T-cell (primary cell): ENCODE measurements at regions not wholly inside any gene's neighbourhood (a gene's known extent, or its start where the extent isn't known, plus 50 kb on each side); places are given as distances from the start of the nearest gene placed in this dataset.

ENCODE experiments used
- ATAC-seq, 4 experiments: fragments of 200-7000 bp in 3 of 4; fragments of 150-1000 bp in 1 of 4; cut with Tn5 transposase; replicated peaks in 1 of 4; 1 replicate in 3 of 4; 2 replicates in 1 of 4; pipeline ENCODE4 v1.10.0; 2021; ENCODE audit warnings: moderate library complexity in 3 of 4, mild to moderate bottlenecking in 2 of 4, moderate number of reproducible peaks in 1 of 4
- CTCF ChIA-PET, 2 donors: fragments of 300-600 bp; sonication (Branson Sonifier 250); formaldehyde crosslinking; loops; one replicate each; lab custom pipeline; 2022; ENCODE audit warnings: antibody characterized with exemption in 2 of 2; lab: Charles Lee
- POLR2A ChIA-PET, 2 donors: fragments of 300-600 bp; sonication (Branson Sonifier 250); formaldehyde crosslinking; loops; one replicate each; lab custom pipeline; 2022; ENCODE audit warnings: antibody characterized with exemption in 2 of 2; lab: Charles Lee
- DNase-seq, 35 experiments: peaks; one replicate each; pipeline versions ENCODE4 v3.0.0 to v3.0.0-alpha.2; 2013 to 2023
- H3K27ac ChIP-seq: one replicate; pipeline ENCODE4 v1.5.1; 2013; ENCODE audit warnings: low read length
- H3K27me3 ChIP-seq, 2 experiments: replicated peaks in 1 of 2; 1 replicate in 1 of 2; 2 replicates in 1 of 2; pipeline versions ENCODE4 v1.6.1 to v1.7.0; 2013; ENCODE audit warnings: low read length in 1 of 2, mixed read lengths in 1 of 2; ENCODE audit not compliant: control insufficient read depth in 2 of 2, insufficient read depth in 2 of 2; ENCODE audit errors: extremely low read depth in 1 of 2
- H3K36me3 ChIP-seq, 2 donors: 1 replicate in 1 of 2; 2 replicates in 1 of 2; pipeline versions ENCODE4 v1.6.1 to v1.7.0; 2013; ENCODE audit warnings: low read length in 1 of 2; ENCODE audit not compliant: control insufficient read depth in 2 of 2, insufficient read depth in 1 of 2; ENCODE audit errors: extremely low read depth in 1 of 2
- H3K4me1 ChIP-seq, 2 experiments: 1 replicate in 1 of 2; 2 replicates in 1 of 2; pipeline versions ENCODE4 v1.6.1 to v1.7.0; 2013; ENCODE audit warnings: low read length in 2 of 2, mixed read lengths in 1 of 2; ENCODE audit not compliant: insufficient read depth in 2 of 2, control insufficient read depth in 1 of 2; ENCODE audit errors: extremely low read depth in 1 of 2
- H3K4me3 ChIP-seq, 2 donors: 1 replicate in 1 of 2; 2 replicates in 1 of 2; pipeline versions ENCODE4 v1.5.1 to v1.7.0; 2013; ENCODE audit warnings: mild to moderate bottlenecking in 2 of 2, low read length in 1 of 2, moderate library complexity in 1 of 2; ENCODE audit not compliant: control insufficient read depth in 1 of 2; ENCODE audit errors: extremely low read depth in 1 of 2
- H3K9me3 ChIP-seq: 2 replicates; pipeline ENCODE4 v1.7.0; 2013
- H3K27ac Mint-ChIP-seq, 2 donors: one replicate each; pipeline ENCODE4 v1.8.0; 2020 to 2021; ENCODE audit warnings: mild to moderate bottlenecking in 2 of 2, mixed read lengths in 2 of 2
- H3K27me3 Mint-ChIP-seq, 2 donors: one replicate each; pipeline ENCODE4 v1.8.0; 2021 to 2022; ENCODE audit warnings: mixed read lengths in 2 of 2
- H3K36me3 Mint-ChIP-seq: one replicate; pipeline ENCODE4 v1.8.0; 2021; ENCODE audit warnings: mixed read lengths
- H3K4me1 Mint-ChIP-seq, 3 donors: one replicate each; pipeline ENCODE4 v1.8.0; 2020 to 2022; ENCODE audit warnings: mixed read lengths in 3 of 3, mild to moderate bottlenecking in 1 of 3
- H3K4me3 Mint-ChIP-seq, 3 donors: one replicate each; pipeline ENCODE4 v1.8.0; 2020 to 2022; ENCODE audit warnings: mild to moderate bottlenecking in 3 of 3, mixed read lengths in 3 of 3, moderate library complexity in 3 of 3
- H3K9me3 Mint-ChIP-seq, 3 donors: one replicate each; pipeline ENCODE4 v1.8.0; 2020 to 2022; ENCODE audit warnings: mixed read lengths in 3 of 3
- WGBS: methylation state at CpG from one replicate; pipeline ENCODE4 v1.1.5; 2013; ENCODE audit warnings: missing lambda C conversion rate; ENCODE audit not compliant: insufficient coverage; 5-methylcytosine and 5-hydroxymethylcytosine counted together

DNA sequence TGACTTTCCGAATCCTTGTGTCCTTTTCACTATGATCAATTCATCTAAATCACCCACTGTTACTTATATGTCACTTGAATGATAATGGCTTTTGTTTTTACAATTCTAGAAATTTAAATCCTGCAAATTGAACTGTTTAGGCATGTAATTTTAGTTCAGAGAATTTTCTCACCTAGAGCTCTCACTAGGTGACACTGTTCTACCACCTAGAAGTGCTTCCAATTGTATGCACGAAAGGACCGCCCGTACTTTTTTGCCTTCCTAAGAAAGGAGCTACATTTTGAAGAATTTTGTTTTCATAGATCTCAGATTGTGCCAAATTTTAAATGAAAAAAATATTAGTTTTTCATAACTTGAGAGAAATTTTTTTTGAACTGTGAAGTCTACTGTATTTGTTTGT is 481.6 kb upstream of the FSTL5 start:
- H3K4me3 ChIP-seq: no peak overlapping the region
- WGBS: no CpG with 5 or more reads among the region's 4 CpGs
- no peaks in the 10 kb centered on the region for H3K36me3 Mint-ChIP-seq
- no peak overlapping the region for H3K4me3 Mint-ChIP-seq
- ChIA-PET CTCF (no interaction called here), POLR2A (no interaction called here)
- no peaks in the 10 kb centered on the region for H3K9me3 ChIP-seq
- no peaks in the 10 kb centered on the region for H3K36me3 ChIP-seq
- peaks cover 0 to 17% (median 8%) of the 10 kb centered on the region in 3 donors for H3K9me3 Mint-ChIP-seq
- DNase-seq (no peak), ATAC-seq (no peak)
- H3K27me3 ChIP-seq: no peaks in the 10 kb centered on the region
- no peak overlapping the region for H3K27ac ChIP-seq
- no peaks in the 10 kb centered on the region for H3K4me1 ChIP-seq
- no peaks in the 10 kb centered on the region for H3K27me3 Mint-ChIP-seq
- H3K4me1 Mint-ChIP-seq: no peaks in the 10 kb centered on the region
- no peak overlapping the region for H3K27ac Mint-ChIP-seq

DNA sequence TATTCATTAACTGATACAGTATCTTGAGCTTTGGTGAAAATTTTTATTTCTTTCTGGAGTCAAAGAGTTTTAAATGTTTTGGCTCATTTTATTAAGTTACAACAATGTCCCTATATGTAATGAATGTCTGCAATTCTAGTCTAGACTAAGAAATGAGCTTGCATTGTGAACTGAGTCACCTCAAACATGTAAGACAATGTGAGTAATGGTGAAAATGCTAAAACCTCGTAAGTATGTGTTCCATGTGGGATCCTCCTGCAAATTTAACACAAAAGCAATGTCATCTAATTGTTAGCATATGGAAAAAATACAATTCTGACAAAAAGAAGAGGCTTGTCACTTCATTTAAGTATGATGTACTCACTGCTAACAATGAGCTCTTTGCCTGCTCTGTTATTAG is 480.5 kb upstream of the FSTL5 start:
- peaks cover 0 to 17% (median 8%) of the 10 kb centered on the region in 3 donors for H3K9me3 Mint-ChIP-seq

DNA sequence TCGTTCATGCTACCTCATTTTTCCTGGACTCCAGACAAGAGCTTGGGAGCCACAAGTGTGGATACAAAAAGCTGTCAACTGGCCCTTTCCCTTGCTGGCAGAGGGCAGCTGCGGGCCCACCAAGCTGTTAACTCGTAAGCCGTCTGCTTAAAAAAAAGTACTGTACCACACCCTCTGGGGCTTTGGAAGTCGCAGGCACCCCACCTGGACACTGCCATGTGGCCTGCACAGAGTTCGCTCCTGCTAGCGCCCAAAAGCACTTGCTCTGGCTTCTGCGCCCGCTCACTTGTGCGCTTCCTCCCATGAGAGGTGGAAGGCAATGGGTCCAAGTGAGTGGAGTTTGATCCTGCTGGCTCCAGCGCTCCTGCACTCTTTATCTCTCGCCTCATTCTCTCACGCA is 476.4 kb upstream of the FSTL5 start:
- no peak overlapping the region for H3K4me3 Mint-ChIP-seq
- no peaks in the 10 kb centered on the region for H3K4me1 Mint-ChIP-seq
- no peaks in the 10 kb centered on the region for H3K4me1 ChIP-seq
- no peaks in the 10 kb centered on the region for H3K27me3 ChIP-seq
- ChIA-PET POLR2A (no interaction called here), CTCF (no interaction called here)
- no peak overlapping the region for H3K4me3 ChIP-seq
- no peak for DNase-seq
- H3K27ac Mint-ChIP-seq: no peak overlapping the region
- H3K27me3 Mint-ChIP-seq: no peaks in the 10 kb centered on the region
- H3K27ac ChIP-seq: no peak overlapping the region
- 78% methylated on average over 9 of the region's 13 CpGs for WGBS
- no peaks in the 10 kb centered on the region for H3K36me3 ChIP-seq
- ATAC-seq: no peak
- H3K36me3 Mint-ChIP-seq: no peaks in the 10 kb centered on the region
- no peaks in the 10 kb centered on the region for H3K9me3 ChIP-seq
- H3K9me3 Mint-ChIP-seq: peaks cover 2 to 23% (median 4%) of the 10 kb centered on the region in 3 donors

More for the DNA sequence above, 480.5 kb upstream of the FSTL5 start:
- H3K9me3 ChIP-seq: no peaks in the 10 kb centered on the region
- ChIA-PET CTCF (interaction anchor here in 1 of 2 donors (0.6 kb wide), 1 partner anchor 789 kb away, joined by 3 read pairs; no protein-coding TSS in a partner anchor), POLR2A (no interaction called here)
- no peak for ATAC-seq
- H3K27me3 Mint-ChIP-seq: no peaks in the 10 kb centered on the region
- no CpG with 5 or more reads among the region's 1 CpG for whole genome bisulfite sequencing
- H3K4me1 Mint-ChIP-seq: no peaks in the 10 kb centered on the region
- no peaks in the 10 kb centered on the region for H3K27me3 ChIP-seq
- H3K4me3 ChIP-seq: no peak overlapping the region
- no peak overlapping the region for H3K27ac ChIP-seq
- H3K36me3 ChIP-seq: no peaks in the 10 kb centered on the region
- no peaks in the 10 kb centered on the region for H3K4me1 ChIP-seq
- no peak for DNase-seq
- H3K36me3 Mint-ChIP-seq: no peaks in the 10 kb centered on the region
- no peak overlapping the region for H3K4me3 Mint-ChIP-seq
- no peak overlapping the region for H3K27ac Mint-ChIP-seq

DNA sequence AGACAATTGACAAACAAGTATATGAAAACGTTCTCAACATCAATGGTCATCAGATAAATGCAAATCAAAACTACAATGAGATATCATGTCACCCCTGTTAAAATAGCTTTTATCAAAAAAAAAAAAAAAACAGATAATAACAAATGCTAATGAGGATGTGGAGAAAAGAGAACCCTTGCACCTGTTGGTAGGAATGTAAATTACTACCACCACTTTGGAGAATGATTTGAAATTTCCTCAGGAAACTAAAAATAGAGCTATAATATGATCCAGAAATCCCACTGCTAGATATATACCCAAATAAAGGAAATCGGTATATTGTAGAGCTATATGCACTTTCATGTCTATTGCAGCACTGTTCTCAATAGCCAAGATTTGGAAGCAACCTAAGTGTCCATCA is 470.6 kb upstream of the FSTL5 start:
- Mint-ChIP-seq H3K4me1 (no peaks in the 10 kb centered on the region), H3K36me3 (no peaks in the 10 kb centered on the region), H3K27me3 (no peaks in the 10 kb centered on the region), H3K4me3 (no peak overlapping the region), H3K27ac (no peak overlapping the region), H3K9me3 (peaks cover 5 to 30% (median 22%) of the 10 kb centered on the region in 3 donors)
- ChIA-PET CTCF (interaction anchor here in 1 of 2 donors (0.7 kb wide), 1 partner anchor 697 kb away, joined by 5 read pairs; no protein-coding TSS in a partner anchor), POLR2A (interaction anchor here in 1 of 2 donors (0.7 kb wide), 1 partner anchor 24 kb away, joined by 4 read pairs; no protein-coding TSS in a partner anchor)
- Histone ChIP-seq H3K9me3 (no peaks in the 10 kb centered on the region), H3K27me3 (no peaks in the 10 kb centered on the region), H3K27ac (no peak overlapping the region), H3K4me1 (no peaks in the 10 kb centered on the region), H3K36me3 (no peaks in the 10 kb centered on the region), H3K4me3 (no peak overlapping the region)
- WGBS: no CpG with 5 or more reads among the region's 2 CpGs
- no peak for DNase-seq
- no peak for ATAC-seq

DNA sequence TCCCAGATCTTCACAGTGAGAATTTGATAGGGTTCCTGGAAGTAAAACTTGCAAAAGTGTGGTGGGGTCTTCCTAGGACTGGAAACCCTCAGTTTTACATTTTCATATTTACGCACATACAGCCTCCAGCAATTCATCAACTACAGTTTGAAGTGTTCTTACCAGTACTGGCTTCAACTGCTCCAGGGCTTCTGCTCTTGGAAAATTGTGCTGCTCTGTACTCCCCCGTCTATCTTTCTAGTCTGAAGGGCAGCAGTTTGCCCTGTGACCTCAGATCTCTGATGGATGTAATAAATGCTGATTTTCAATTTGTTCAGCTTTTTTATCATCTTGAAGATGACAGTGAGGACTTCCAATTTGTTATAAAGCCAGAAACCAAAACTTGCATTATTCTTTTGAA is 458.9 kb upstream of the FSTL5 start:
- POLR2A ChIA-PET: no interaction called here
- Mint-ChIP-seq H3K27ac (no peak overlapping the region), H3K4me1 (no peaks in the 10 kb centered on the region), H3K4me3 (no peak overlapping the region), H3K27me3 (no peaks in the 10 kb centered on the region), H3K36me3 (no peaks in the 10 kb centered on the region), H3K9me3 (peaks cover 4 to 9% (median 7%) of the 10 kb centered on the region in 3 donors)
- no peaks in the 10 kb centered on the region for H3K9me3 ChIP-seq
- ATAC-seq: no peak
- H3K36me3 ChIP-seq: no peaks in the 10 kb centered on the region
- no peak for DNase-seq
- CTCF ChIA-PET: no interaction called here
- no peaks in the 10 kb centered on the region for H3K27me3 ChIP-seq
- no peaks in the 10 kb centered on the region for H3K4me1 ChIP-seq
- H3K27ac ChIP-seq: no peak overlapping the region
- WGBS: 67% methylated on average over 1 of the region's 2 CpGs
- H3K4me3 ChIP-seq: no peak overlapping the region

DNA sequence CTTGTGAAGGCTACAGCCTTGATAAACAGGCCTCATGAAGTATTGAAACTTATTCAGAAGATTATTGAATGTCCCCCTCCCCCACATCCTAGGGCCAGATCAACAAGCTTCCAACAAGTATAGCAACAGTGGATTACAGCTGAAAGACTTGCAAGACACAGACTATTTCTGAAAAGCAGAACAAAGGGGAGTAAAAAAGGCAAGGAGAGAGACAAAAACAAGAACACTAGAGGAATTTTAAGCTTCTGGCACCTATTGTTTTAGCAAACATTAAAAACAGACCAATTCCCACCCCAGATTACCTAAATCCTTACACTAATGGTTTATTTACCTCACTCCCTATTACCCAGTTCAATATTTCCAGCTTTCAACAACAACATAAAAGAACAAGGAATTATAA is 446.3 kb upstream of the FSTL5 start:
- Histone ChIP-seq H3K27ac (no peak overlapping the region), H3K9me3 (no peaks in the 10 kb centered on the region), H3K4me1 (no peaks in the 10 kb centered on the region), H3K36me3 (no peaks in the 10 kb centered on the region), H3K27me3 (no peaks in the 10 kb centered on the region), H3K4me3 (no peak overlapping the region)
- Mint-ChIP-seq H3K4me3 (no peak overlapping the region), H3K9me3 (no peaks in the 10 kb centered on the region), H3K4me1 (no peaks in the 10 kb centered on the region), H3K27ac (no peak overlapping the region), H3K27me3 (no peaks in the 10 kb centered on the region), H3K36me3 (no peaks in the 10 kb centered on the region)
- POLR2A ChIA-PET: no interaction called here
- no peak for ATAC-seq
- CTCF ChIA-PET: no interaction called here
- no peak for DNase-seq

DNA sequence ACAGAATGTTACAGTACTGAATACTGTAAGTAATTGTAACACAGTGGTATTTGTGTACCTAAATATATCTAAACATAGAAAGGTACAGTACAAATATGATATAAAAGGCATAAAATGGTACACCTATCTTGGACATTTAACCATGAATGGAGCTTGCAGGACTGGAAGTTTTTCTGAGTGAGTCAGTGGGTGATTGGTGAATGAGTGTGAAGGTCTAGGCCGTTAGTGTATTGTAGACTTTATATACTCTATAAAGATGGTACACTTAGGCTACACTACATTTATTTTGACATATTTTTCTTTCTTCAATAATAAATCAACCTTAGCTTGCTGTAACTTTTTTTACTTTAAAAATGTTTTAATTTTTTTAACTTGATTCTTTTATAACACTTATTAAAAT is 422.5 kb upstream of the FSTL5 start:
- Mint-ChIP-seq H3K27me3 (no peaks in the 10 kb centered on the region), H3K36me3 (no peaks in the 10 kb centered on the region), H3K4me3 (no peak overlapping the region), H3K4me1 (no peaks in the 10 kb centered on the region), H3K27ac (no peak overlapping the region), H3K9me3 (no peaks in the 10 kb centered on the region)
- CTCF ChIA-PET: no interaction called here
- no CpG with 5 or more reads among the region's 1 CpG for WGBS
- Histone ChIP-seq H3K27me3 (no peaks in the 10 kb centered on the region), H3K9me3 (no peaks in the 10 kb centered on the region), H3K4me3 (no peak overlapping the region), H3K27ac (no peak overlapping the region), H3K4me1 (no peaks in the 10 kb centered on the region), H3K36me3 (no peaks in the 10 kb centered on the region)
- POLR2A ChIA-PET: no interaction called here
- no peak for DNase-seq
- ATAC-seq: no peak
